Gastrocnemius medialis (tissue), 4 donors: ENCODE measurements at regions not wholly inside any gene's neighbourhood (a gene's known extent, or its start where the extent isn't known, plus 50 kb on each side); places are given as distances from the start of the nearest gene placed in this dataset.

Experiments
- CTCF ChIP-seq, 5 experiments: fragments of 450-650 bp in 3 of 5; fragments of 200-600 bp in 2 of 5; sonication (generic) in 2 of 5; IDR thresholded peaks in 4 of 5; conservative IDR thresholded peaks in 1 of 5; 1 replicate in 4 of 5; 2 replicates in 1 of 5; pipeline ENCODE4 v1.5.1; 2016 to 2019; ENCODE audit warnings: antibody characterized with exemption in 5 of 5, mild to moderate bottlenecking in 3 of 5, moderate library complexity in 3 of 5
- POLR2A ChIP-seq, 2 donors: fragments of 450-650 bp; IDR thresholded peaks; one replicate each; pipeline ENCODE4 v1.6.1; 2017; ENCODE audit warnings: antibody characterized with exemption in 2 of 2, mild to moderate bottlenecking in 2 of 2, moderate library complexity in 2 of 2

GRCh38 chrX:1034717-1035116 lies 177.7 kb downstream of the CRLF2 start:
- no peak for TF ChIP-seq CTCF (IDR thresholded peaks at IDR 0.05 in 4 of 5, conservative IDR thresholded peaks at IDR 0.05 in 1 of 5)
- no peak for TF ChIP-seq POLR2A (IDR thresholded peaks at IDR 0.05)
